Uterus (tissue), 3 donors: ENCODE measurements at regions not wholly inside any gene's neighbourhood (a gene's known extent, or its start where the extent isn't known, plus 50 kb on each side); places are given as distances from the start of the nearest gene placed in this dataset.
"Not testable (repeated sequence)": the region's sequence is repeated elsewhere in the genome, so short reads cannot be mapped to it uniquely, and the experiment has no call there.

Experiments
- DNase-seq, 2 donors: peaks; one replicate each; pipeline ENCODE4 v3.0.0-alpha.2; 2019 to 2020
- H3K27ac ChIP-seq, 2 donors: fragments of 200-600 bp; sonication (generic); 1 replicate in 1 of 2; 2 replicates in 1 of 2; pipeline ENCODE4 v1.5.1; 2016 to 2018
- H3K27me3 ChIP-seq, 2 donors: fragments of 200-600 bp; sonication (generic); one replicate each; pipeline ENCODE4 v1.5.1; 2018 to 2019; ENCODE audit warnings: control low read depth in 1 of 2
- H3K36me3 ChIP-seq, 2 donors: fragments of 200-600 bp; sonication (generic); one replicate each; pipeline ENCODE4 v1.5.1; 2019; ENCODE audit warnings: control low read depth in 1 of 2
- H3K4me1 ChIP-seq, 2 donors: fragments of 200-600 bp; sonication (generic); one replicate each; pipeline ENCODE4 v1.5.1; 2018 to 2019; ENCODE audit warnings: control low read depth in 1 of 2
- H3K4me3 ChIP-seq, 2 donors: fragments of 200-600 bp; sonication (generic); 1 replicate in 1 of 2; 2 replicates in 1 of 2; pipeline ENCODE4 v1.5.1; 2018 to 2019; ENCODE audit warnings: mild to moderate bottlenecking in 1 of 2
- H3K9me3 ChIP-seq, 2 donors: fragments of 200-600 bp; sonication (generic); one replicate each; pipeline ENCODE4 v1.5.1; 2019; ENCODE audit warnings: control low read depth in 1 of 2
- CTCF ChIP-seq, 4 experiments: fragments of 200-600 bp in 2 of 4; fragments of 450-650 bp in 2 of 4; sonication (generic) in 2 of 4; IDR thresholded peaks; one replicate each; pipeline ENCODE4 v1.5.1; 2016 to 2019; ENCODE audit warnings: antibody characterized with exemption in 4 of 4, mild to moderate bottlenecking in 2 of 4, moderate library complexity in 1 of 4
- POLR2A ChIP-seq, 2 donors: fragments of 450-650 bp; IDR thresholded peaks; one replicate each; pipeline ENCODE4 v1.6.1; 2016; ENCODE audit warnings: antibody characterized with exemption in 2 of 2, mild to moderate bottlenecking in 1 of 2, moderate library complexity in 1 of 2
- intact Hi-C: fragments of 100-400 bp; cut with DNase I; formaldehyde crosslinking; loops from one replicate; pipeline ENCODE4 v1.15.1; 2023; ENCODE audit warnings: low total_unique reads
- donor health status: DM: yes; HTN: yes; CAD: no.

- TF ChIP-seq POLR2A (IDR thresholded peaks at IDR 0.05) (no peak), CTCF (IDR thresholded peaks at IDR 0.05) (no peak)
- no peak for DNase-seq
- no peak overlapping the region for H3K4me3 ChIP-seq
- H3K27me3 ChIP-seq, result no peaks in the 10 kb centered on the region
- no peak overlapping the region for H3K27ac ChIP-seq
- H3K9me3 ChIP-seq, result no peaks in the 10 kb centered on the region
- no peaks in the 10 kb centered on the region for H3K4me1 ChIP-seq
- intact Hi-C loops, result no loop called here
- H3K36me3 ChIP-seq, result no peaks in the 10 kb centered on the region
These were observed 541.9 kb downstream of the TBC1D22A start for GRCh38 chr22:47304191-47304831.

- intact Hi-C loops, result no loop called here
- no peaks in the 10 kb centered on the region for H3K27me3 ChIP-seq
- H3K4me1 ChIP-seq, result no peaks in the 10 kb centered on the region
- no peaks in the 10 kb centered on the region for H3K9me3 ChIP-seq
- H3K36me3 ChIP-seq, result no peaks in the 10 kb centered on the region
- no peak overlapping the region for H3K4me3 ChIP-seq
- DNase-seq, result no peak
- TF ChIP-seq CTCF (IDR thresholded peaks at IDR 0.05) (no peak), POLR2A (IDR thresholded peaks at IDR 0.05) (no peak)
- no peak overlapping the region for H3K27ac ChIP-seq
These were observed 540.9 kb downstream of the TBC1D22A start for GRCh38 chr22:47303161-47303890.

GRCh38 chr22:47302587-47302986 lies 540.1 kb downstream of the TBC1D22A start:
- H3K9me3 ChIP-seq, H3K4me1 ChIP-seq, H3K4me3 ChIP-seq, intact Hi-C loops, H3K27me3 ChIP-seq, DNase-seq, H3K36me3 ChIP-seq, H3K27ac ChIP-seq: not testable (repeated sequence)

- Histone ChIP-seq H3K9me3 (no peaks in the 10 kb centered on the region), H3K27me3 (no peaks in the 10 kb centered on the region), H3K4me3 (no peak overlapping the region), H3K27ac (no peak overlapping the region), H3K4me1 (no peaks in the 10 kb centered on the region), H3K36me3 (no peaks in the 10 kb centered on the region)
- intact Hi-C loops, result no loop called here
- TF ChIP-seq POLR2A (IDR thresholded peaks at IDR 0.05) (no peak), CTCF (IDR thresholded peaks at IDR 0.05) (no peak)
- DNase-seq, result no peak
These were observed 539.5 kb downstream of the TBC1D22A start for GRCh38 chr22:47301820-47302475.

- H3K9me3 ChIP-seq, result no peaks in the 10 kb centered on the region
- DNase-seq, result no peak
- H3K36me3 ChIP-seq, result no peaks in the 10 kb centered on the region
- intact Hi-C loops, result no loop called here
- no peaks in the 10 kb centered on the region for H3K27me3 ChIP-seq
- no peaks in the 10 kb centered on the region for H3K4me1 ChIP-seq
- H3K27ac ChIP-seq, result no peak overlapping the region
- TF ChIP-seq POLR2A (IDR thresholded peaks at IDR 0.05), result no peak
- no peak for TF ChIP-seq CTCF (IDR thresholded peaks at IDR 0.05)
- no peak overlapping the region for H3K4me3 ChIP-seq
These were observed 538.4 kb downstream of the TBC1D22A start for GRCh38 chr22:47300698-47301405.
